GM18499 (cell line): ENCODE measurements at regions not wholly inside any gene's neighbourhood (a gene's known extent, or its start where the extent isn't known, plus 50 kb on each side); places are given as distances from the start of the nearest gene placed in this dataset.
"Not testable (repeated sequence)": the region's sequence is repeated elsewhere in the genome, so short reads cannot be mapped to it uniquely, and the experiment has no call there.

Experiments
- ATAC-seq: cut with Tn5 transposase; IDR thresholded peaks from one replicate; pipeline ENCODE4 v1.9.1; 2021; ENCODE audit warnings: moderate number of reproducible peaks; ENCODE audit not compliant: insufficient read depth, unreplicated experiment

DNA sequence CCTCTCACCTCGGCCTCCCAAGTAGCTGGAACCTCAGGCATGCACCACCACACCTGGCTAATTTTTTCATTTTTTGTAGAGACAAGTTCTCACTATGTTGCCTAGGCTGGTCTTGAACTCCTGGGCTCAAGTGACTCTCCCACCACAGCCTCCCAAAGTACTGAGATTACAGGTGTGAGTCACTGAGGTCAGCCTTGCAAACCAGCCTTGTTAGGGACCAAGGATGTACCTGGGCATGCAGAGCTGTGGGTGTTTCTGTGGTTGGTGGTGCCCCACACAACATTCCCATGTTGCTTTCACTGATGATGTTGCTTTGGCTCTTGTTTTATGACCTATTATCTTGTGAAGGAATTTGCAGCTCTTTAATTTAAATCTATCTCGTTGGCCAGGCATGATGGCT lies 54.8 kb downstream of the OTUD1 start:
- ATAC-seq: no peak

DNA sequence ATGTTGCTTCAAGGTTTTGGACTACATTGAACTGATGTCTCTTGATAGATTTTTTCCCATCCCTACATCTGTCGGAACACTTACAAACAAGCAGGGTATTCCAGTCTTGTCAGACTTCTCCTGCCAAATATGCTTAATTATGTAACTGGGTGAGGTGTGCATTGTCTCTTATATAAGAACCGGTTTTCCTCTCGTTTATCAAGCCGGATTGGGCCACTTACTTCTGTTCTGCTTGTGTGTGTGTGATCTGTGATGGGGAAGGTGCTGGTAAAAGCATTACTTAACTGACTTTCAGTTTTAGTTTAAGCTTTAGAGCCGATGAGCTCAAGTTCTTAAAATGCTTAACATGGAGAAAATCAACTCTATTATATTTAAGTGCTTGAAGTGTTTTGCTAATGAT lies 57.9 kb downstream of the OTUD1 start:
- no peak for ATAC-seq

DNA sequence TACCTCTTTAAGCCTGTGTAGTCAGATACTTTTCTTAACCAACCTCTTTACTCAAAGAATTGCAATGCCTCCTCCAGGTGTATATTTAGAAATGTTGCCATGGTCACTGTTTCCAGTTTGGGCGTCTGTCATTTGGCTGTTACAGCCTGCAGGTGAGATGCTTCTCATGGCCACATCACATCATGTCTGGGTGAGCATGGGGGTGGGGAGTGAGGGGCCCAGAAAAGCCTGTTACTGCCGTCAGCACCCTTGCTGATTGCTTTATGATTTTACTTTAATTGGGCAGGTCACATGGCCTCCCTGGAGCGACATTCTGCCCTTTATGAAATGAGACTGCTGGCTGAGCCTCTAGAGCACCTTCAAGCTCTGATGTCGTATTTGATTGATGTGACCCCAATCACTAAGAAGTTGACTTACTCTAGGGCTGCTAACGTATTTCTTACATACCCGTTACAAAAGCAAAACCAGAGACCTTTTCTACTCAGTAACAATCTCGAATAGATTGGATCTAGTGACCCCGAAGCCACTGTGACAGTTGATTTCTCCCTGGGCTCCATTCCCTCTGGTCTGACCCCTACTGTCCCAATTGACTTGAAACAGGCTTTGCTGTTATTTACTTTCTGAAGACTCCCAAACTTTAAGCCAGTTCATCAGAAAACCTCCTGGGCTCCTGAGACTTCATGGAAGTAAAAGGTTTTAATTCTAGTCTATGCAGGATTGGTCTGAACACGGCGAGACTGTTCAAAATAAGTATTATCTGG lies 60.7 kb downstream of the OTUD1 start:
- ATAC-seq: no peak

DNA sequence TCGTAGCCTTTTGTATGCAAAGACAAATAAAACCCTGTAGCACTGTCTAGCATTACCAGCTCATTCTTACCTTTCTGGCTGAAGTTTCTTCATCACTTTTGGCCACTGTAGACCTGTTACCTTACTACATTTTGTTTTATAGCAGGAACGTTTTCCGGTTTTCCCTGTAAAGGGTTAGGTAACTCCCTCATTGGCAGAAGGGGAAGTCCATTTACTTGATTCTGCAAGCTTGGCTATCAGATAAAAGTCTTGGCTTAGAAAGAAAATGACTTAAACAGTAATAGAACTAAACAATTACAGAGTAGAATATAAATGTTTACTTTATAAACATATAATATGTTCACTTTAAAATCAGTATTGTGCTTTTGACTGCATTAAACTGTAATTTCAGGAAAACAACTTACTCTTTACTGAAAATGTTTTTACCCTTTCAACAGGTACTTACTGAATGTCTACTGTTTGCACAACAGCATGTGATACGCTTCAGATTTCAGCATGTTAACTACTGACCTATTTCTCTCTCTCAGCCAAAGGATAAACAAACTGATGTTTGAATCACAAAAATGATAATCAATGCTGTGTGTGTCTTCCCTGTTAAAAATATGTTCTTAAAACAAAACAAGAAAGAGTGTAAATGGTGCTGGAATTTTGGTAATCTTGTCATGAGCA lies 67.1 kb downstream of the OTUD1 start:
- ATAC-seq: no peak

DNA sequence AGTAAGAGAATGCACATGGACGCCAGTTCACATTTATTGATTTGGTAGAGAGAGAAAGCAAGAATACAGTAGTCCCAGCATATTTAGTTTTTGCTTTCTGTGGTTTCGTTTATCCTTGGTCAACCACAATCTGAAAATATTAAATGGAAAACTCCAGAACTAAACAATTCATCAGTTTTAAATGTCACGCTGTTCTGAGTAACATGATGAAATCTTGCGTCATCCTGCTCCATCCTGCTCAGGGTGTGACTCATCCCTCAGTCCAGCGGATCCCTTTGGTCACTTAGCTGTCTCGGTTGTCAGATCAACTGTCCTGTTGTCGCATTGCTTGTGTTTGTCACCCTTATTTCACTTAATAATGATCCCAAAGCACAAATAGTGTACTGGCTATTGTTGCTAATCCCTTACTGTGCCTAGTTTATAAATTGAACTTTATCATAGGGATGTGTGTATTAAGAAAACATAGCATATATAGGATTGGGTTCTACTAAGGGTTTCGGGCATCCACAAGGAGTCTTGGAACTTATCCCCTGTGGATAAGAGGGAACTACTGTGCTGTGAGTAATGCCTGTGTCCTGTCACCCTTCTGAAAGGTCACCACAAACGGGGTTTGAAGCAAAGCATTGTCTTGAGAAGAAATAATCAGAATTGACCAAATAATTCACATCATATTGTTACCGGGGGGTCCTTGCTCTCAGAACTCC lies 73.6 kb downstream of the OTUD1 start:
- ATAC-seq: no peak

DNA sequence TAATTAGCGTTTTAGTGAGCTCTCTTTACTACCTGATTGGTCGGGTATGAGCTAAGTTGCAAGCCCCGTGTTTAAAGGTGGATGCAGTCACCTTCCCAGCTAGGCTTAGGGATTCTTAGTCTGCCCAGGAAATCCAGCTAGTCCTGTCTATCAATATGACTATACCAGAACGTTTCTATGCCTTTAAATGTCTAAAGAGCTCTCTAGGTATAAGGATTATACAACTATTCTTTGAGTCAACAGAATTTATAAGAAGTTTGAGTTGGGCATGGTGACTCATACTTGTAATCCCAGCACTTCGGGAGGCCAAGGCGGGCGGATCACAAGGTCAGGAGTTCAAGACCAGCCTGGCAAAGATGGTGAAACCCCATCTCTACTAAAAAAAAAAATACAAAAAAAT lies 74.7 kb downstream of the OTUD1 start:
- not testable (repeated sequence) for ATAC-seq

DNA sequence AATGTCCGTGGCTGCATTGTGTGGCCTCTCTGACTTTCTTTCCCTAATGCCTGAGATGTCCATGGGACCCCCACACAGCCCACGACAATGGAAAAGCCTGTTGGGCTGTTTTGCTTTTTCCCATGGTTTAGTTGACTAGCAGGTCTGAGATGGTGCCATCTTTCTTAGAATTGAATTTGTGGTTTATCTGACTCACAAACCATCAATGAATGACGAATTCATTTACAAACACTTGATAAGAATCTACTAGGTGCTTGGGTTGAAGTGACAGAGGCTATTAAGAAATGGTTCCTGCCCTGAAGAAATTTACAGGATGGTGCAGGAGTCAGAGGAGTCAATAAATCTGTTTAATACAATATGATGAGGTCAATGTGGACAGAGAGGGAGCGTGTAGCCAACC lies 75.4 kb downstream of the OTUD1 start:
- no peak for ATAC-seq

DNA sequence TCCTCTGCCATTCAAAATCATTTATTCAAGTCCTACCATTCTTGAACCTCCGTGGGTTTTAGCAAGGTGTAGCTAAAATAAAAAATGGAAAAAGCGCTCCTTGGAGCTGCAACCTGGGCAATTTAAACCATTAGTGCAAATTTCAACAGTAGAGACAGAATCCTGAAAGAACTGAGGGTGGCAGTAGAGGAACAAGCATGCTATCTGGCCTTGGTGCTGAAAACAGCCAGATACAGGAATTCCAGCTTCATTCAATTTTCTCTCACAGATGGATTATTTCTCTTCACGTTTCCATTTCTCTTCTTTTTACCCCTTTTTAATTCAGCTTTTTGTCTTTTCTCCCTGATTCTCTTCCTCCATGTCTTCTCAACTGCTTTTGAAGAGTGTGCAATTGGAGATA lies 77.7 kb downstream of the OTUD1 start:
- ATAC-seq: no peak

DNA sequence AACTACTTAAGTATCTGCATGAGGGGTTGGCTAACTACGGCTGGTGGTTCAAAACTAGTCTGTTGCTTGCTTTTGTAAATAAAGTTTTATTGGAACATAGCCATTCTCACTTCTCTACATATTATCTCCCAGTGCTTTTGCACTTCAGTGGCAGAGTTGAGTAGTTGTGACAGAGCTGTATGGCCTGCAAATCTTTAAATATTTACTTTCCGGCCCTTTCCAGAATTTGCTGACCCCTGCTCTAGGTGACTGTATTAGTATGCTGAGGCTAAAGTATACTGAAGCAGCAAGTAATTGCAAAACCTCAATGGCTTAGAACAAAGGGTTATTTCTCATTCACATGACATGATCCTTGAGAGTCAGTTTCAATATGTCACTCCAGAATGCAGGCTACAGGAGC lies 78.3 kb downstream of the OTUD1 start:
- no peak for ATAC-seq

DNA sequence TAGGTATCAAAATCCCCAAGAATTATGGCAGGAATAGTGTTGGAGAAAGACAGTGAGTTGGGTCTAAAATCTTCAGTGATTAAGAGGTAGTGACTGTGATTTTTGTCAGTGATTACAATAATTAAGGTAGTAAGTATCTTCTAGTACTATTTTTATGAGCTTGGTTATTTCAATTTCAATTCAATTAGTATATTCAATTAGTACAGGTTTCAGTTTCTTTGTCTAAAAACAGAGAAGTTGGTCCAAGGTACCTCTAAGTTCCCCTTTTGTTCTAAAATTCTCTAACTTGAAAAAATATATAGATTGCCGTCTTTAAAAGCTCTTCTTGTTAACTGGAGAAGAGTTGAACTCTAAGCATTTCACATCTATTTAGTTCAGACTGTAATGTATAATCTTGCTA lies 82.9 kb downstream of the OTUD1 start:
- no peak for ATAC-seq

DNA sequence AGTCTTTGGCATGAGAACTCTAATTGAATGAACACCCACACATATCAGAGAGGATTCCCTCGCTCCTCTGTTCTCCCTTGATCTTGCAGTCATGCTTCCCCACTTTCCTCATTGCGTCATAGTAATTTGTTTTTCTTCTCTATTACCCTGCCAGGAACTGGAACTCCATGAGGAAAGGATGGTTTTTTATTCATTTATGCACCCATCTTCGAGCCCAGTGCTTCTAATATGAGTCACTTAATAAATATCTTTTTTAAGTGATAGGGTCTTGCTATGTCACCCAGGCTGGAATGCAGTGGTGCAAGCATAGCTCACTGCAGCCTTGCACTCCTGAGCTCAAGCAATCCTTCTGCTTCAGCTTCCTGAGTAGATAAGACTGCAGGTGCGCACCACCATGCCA lies 83.5 kb downstream of the OTUD1 start:
- no peak for ATAC-seq

DNA sequence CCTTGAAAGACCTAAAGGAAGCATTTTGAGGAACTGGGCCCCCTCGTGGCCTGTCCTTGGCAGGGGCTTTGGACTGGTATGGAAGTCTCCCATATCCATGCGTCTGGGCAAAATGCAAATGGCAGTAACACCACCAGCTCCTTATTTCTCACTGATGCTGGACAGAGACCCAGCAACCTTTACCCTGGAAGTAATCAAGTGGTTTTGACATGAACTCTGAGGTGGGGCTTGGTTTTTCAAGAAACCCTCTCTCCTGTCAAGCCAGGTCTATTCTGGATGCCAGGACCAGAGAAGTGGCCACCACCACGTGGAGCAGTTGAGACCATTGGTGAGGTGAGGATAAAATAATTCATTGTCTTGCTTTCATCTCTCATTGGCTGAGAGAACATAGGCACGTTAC lies 84.4 kb downstream of the OTUD1 start:
- no peak for ATAC-seq

DNA sequence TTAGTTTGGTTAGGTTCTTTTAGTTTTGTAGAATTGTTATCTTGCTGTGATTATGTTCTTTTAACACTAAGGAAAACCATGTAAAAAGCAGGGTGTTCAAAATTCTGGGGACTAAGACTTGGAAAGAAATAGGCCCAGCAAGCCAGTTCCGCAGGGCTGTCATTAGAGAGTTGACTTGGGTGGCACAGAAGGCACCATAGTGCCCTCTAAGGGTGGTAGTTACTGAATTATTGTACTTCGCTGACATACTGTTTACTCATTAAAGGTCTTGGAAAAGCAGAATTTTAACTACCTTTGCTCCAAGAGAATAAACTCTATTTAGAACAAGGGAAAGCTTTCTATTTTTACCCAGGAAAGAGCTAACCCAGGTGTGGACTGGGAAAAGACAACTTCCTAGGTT lies 86.5 kb downstream of the OTUD1 start:
- ATAC-seq: no peak

DNA sequence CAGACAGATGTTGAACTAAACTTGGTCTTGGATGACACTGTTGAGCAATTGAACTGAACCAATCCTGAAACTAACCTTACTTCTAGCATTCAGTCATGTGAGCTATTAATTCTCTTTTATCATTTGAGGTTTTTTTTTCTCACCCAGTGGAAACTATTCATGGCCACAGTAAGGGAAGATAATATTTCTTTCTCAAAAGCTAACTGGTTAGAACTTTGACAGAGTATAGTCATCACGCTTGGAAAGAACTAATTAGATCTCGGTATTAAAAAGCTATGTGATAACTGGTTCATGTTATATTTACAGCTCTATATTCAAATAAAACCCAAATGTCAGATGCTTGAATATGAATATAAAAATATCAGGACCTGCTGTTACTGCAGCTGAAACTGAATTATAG lies 89.5 kb downstream of the OTUD1 start:
- no peak for ATAC-seq

DNA sequence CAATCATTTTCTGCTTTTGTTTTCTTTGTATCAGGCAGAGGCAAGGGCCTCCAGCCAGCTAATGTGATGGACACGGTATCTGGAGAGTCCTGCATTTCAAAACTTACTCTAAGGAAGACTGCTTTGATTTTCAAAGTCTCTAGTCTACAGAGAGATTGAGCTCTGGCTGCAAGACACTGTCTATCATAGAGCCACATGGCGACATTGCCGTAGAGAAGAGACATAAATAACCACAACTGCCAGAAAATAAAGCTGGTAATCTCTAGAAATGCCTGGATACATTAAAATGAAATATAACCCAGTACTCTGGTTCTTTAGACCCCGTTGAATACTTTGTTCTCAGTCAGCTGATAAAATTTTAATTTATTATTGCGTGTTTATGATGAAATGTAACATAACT lies 90.8 kb downstream of the OTUD1 start:
- ATAC-seq: no peak

DNA sequence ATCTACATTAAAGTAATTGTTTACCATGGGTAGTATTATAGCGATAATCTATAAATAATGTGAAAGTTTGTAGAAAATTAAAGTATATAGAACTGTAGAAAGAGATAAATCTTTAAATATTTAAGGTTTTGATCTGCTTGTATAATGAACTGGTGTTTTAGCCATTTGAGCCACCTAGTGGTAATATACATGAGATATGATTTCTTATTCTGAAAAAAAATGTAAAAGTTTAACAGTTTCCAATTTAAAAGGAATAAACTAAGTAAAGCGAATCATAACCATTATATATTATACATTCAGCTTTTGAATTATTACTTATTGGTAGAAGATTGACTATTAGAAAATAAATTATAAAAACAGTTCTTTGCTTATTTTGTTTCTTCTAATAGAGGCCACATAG lies 91.2 kb downstream of the OTUD1 start:
- no peak for ATAC-seq

DNA sequence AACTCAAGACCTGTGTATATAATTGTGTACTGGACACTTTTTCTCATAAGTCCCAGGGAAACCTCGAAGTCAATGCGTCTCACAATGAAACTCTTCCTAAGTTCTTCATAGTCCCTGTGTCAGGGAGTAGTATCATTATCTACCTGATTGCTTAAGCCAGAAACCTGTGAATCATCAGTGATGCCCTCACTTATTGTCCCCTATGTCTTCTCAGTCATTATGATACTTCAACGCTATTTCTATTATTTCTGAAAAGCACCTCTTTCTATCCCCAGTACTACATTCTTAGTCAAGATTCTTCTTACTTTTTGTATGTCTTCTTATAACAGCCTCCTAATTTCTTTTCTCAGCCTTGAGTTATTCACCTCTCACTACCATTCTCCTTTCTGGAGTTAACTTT lies 94.3 kb downstream of the OTUD1 start:
- no peak for ATAC-seq

DNA sequence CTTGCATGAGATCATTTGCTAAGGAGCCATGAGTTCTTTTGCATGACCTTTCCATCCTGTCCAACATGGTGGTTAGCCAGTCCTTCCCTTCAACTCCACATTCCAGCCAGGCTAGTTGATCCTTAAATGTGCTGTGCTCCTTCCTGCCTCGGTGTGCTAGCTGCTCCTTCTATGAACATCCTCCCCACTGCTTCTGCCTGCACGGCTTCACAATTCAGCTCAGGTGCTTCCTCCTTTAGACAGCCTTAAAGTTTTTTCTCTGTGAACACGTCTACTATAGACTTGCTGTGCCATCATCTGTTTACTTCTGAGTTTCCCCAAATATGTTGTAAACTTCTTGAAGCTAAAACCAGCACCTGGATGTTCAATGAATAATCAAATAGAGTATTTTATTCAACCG lies 95.5 kb downstream of the OTUD1 start:
- ATAC-seq: no peak

DNA sequence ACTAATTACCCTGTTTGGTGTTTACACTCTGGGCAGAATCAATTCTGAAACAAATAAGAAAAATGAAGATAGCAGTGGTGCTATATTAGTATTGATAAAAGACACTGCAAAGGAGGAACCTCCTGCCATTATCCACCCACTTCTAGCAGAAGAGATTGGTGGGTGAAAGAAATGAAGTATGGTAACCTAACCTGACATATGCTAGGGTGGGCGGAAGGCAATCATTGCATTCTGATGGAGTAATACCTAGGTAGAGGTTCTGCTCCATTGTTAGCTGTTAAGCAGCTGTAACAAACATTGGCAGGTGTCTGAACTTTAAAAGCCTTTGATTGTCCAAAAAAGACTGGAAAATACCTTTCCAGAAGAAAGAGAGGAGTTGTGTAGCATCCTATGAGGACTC lies 95.9 kb downstream of the OTUD1 start:
- ATAC-seq: no peak

DNA sequence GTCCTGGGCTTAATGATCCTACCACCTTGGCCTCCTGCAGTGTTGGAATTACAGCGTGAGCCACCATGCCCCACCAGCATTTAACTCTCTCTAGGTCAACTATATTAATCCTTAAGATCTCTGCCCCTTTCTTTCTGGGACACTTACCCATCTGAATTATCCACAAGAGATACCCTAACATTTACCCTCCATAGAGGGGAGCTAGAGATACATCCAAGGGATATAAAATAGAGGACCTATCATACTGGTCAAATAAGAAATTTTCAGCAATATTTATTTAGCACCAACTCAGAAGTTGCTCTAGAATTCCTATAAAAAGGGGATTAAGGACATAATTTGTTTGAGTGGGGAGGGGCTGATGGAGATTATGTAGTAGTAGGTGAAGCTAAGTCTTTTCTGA lies 96.5 kb downstream of the OTUD1 start:
- no peak for ATAC-seq

DNA sequence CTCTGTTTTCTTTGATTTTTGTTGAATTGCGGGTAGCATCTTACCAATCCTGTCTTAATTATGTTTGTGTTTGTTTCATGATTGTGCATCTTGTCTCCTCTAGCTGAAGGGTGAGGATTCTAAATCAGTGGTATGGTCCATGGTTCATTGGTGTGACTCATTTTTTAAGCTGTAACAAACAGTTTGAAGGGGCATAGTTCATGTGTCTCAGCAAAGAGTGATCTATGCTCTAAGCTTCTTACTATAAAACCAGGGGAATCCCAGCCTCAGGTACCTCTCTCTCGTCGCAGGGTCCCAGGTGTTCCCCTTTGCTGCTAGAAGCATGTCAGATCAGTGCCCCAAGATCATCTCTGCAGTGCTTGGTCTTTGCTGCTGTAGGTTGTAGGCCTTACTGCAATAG lies 100.1 kb downstream of the OTUD1 start:
- no peak for ATAC-seq
